Sigmoid colon (tissue), 6 donors: ENCODE measurements at regions not wholly inside any gene's neighbourhood (a gene's known extent, or its start where the extent isn't known, plus 50 kb on each side); places are given as distances from the start of the nearest gene placed in this dataset.

Experiments
- DNase-seq: peaks from one replicate; pipeline ENCODE4 v3.0.0-alpha.2; 2019
- H3K27ac ChIP-seq, 4 donors: fragments of 200-600 bp; sonication (generic); one replicate each; pipeline ENCODE4 v1.5.1; 2016 to 2019; ENCODE audit warnings: mild to moderate bottlenecking in 1 of 4
- H3K27me3 ChIP-seq, 3 donors: fragments of 200-600 bp; sonication (generic); one replicate each; pipeline ENCODE4 v1.5.1; 2019; ENCODE audit warnings: mild to moderate bottlenecking in 1 of 3
- H3K36me3 ChIP-seq, 4 donors: fragments of 200-600 bp; sonication (generic); one replicate each; pipeline ENCODE4 v1.5.1; 2016 to 2019
- H3K4me1 ChIP-seq, 4 donors: fragments of 200-600 bp; sonication (generic); one replicate each; pipeline ENCODE4 v1.5.1; 2017 to 2019
- H3K4me3 ChIP-seq, 4 donors: fragments of 200-600 bp; sonication (generic); one replicate each; pipeline ENCODE4 v1.5.1; 2017 to 2019; ENCODE audit warnings: mild to moderate bottlenecking in 2 of 4, moderate library complexity in 1 of 4
- H3K9me3 ChIP-seq, 4 donors: fragments of 200-600 bp in 3 of 4; sonication (generic) in 3 of 4; one replicate each; pipeline versions ENCODE4 v1.5.1 to v1.6.1; 2013 to 2019
- CTCF ChIP-seq, 4 experiments: fragments of 450-650 bp in 3 of 4; fragments of 200-600 bp in 1 of 4; IDR thresholded peaks; one replicate each; pipeline ENCODE4 v1.5.1; 2016 to 2019; ENCODE audit warnings: antibody characterized with exemption in 4 of 4, mild to moderate bottlenecking in 3 of 4, moderate library complexity in 2 of 4
- EP300 ChIP-seq, 4 donors: sonication (generic); formaldehyde crosslinking; IDR thresholded peaks; one replicate each; pipeline ENCODE4 v1.6.1; 2017; ENCODE audit warnings: antibody characterized with exemption in 4 of 4
- POLR2A ChIP-seq, 2 donors: fragments of 450-650 bp; IDR thresholded peaks; one replicate each; pipeline ENCODE4 v1.6.1; 2016; ENCODE audit warnings: antibody characterized with exemption in 2 of 2, mild to moderate bottlenecking in 2 of 2, moderate library complexity in 2 of 2
- POLR2AphosphoS5 ChIP-seq, 4 donors: sonication (generic); formaldehyde crosslinking; IDR thresholded peaks; one replicate each; pipeline ENCODE4 v1.6.1; 2017; ENCODE audit warnings: antibody characterized with exemption in 4 of 4
- WGBS, 2 donors: extraction: QIAGEN DNeasy Blood & Tissue Kit; methylation state at CpG; one replicate each; pipeline ENCODE4 v1.1.7; 2013; 5-methylcytosine and 5-hydroxymethylcytosine counted together
- intact Hi-C: fragments of 100-400 bp; cut with DNase I; formaldehyde crosslinking; loops from one replicate; pipeline ENCODE4 v1.15.1; 2023
- donor health status: healthy with polysubstance abuse.
- donor health status: healthy.

GRCh38 chr1:56437959-56438358 is 141.4 kb downstream of the PLPP3 start:
- TF ChIP-seq CTCF (IDR thresholded peaks at IDR 0.05) (no peak), POLR2AphosphoS5 (IDR thresholded peaks at IDR 0.05) (no peak), EP300 (IDR thresholded peaks at IDR 0.05) (no peak), POLR2A (IDR thresholded peaks at IDR 0.05) (no peak)
- Histone ChIP-seq H3K4me3 (no peak overlapping the region), H3K9me3 (no peaks in the 10 kb centered on the region), H3K27ac (no peak overlapping the region), H3K36me3 (no peaks in the 10 kb centered on the region), H3K27me3 (no peaks in the 10 kb centered on the region), H3K4me1 (no peaks in the 10 kb centered on the region)
- no peak for DNase-seq
- intact Hi-C loops = no loop called here
- WGBS, 2 donors = 21 to 43% methylated on average over 1 of the region's 1 CpG

- intact Hi-C loops = no loop called here
- H3K9me3 ChIP-seq = no peaks in the 10 kb centered on the region
- no peak for DNase-seq
- TF ChIP-seq POLR2A (IDR thresholded peaks at IDR 0.05) (no peak), CTCF (IDR thresholded peaks at IDR 0.05) (no peak), POLR2AphosphoS5 (IDR thresholded peaks at IDR 0.05) (no peak), EP300 (IDR thresholded peaks at IDR 0.05) (no peak)
- 83 to 84% methylated on average over 8 of the region's 8 CpGs for WGBS, 2 donors
- peak overlapping the region in 1 of 4 donors; percentile 18 for H3K27ac ChIP-seq
- no peaks in the 10 kb centered on the region for H3K36me3 ChIP-seq
- no peaks in the 10 kb centered on the region for H3K4me1 ChIP-seq
- no peak overlapping the region for H3K4me3 ChIP-seq
- no peaks in the 10 kb centered on the region for H3K27me3 ChIP-seq
Observed at GRCh38 chr1:56436912-56437417, 142.4 kb downstream of the PLPP3 start.

GRCh38 chr1:56436296-56436695 is 143.1 kb downstream of the PLPP3 start:
- 83 to 93% methylated on average over 4 of the region's 4 CpGs for WGBS, 2 donors
- Histone ChIP-seq H3K4me1 (no peaks in the 10 kb centered on the region), H3K27me3 (no peaks in the 10 kb centered on the region), H3K27ac (no peak overlapping the region), H3K4me3 (no peak overlapping the region), H3K36me3 (no peaks in the 10 kb centered on the region), H3K9me3 (no peaks in the 10 kb centered on the region)
- no peak for TF ChIP-seq POLR2AphosphoS5 (IDR thresholded peaks at IDR 0.05)
- no peak for TF ChIP-seq CTCF (IDR thresholded peaks at IDR 0.05)
- no peak for TF ChIP-seq EP300 (IDR thresholded peaks at IDR 0.05)
- TF ChIP-seq POLR2A (IDR thresholded peaks at IDR 0.05) = no peak
- DNase-seq = no peak
- intact Hi-C loops = no loop called here

- Histone ChIP-seq H3K4me1 (no peaks in the 10 kb centered on the region), H3K27ac (no peak overlapping the region), H3K9me3 (no peaks in the 10 kb centered on the region), H3K4me3 (no peak overlapping the region), H3K27me3 (no peaks in the 10 kb centered on the region), H3K36me3 (no peaks in the 10 kb centered on the region)
- WGBS, 2 donors = 74 to 78% methylated on average over 2 of the region's 2 CpGs
- TF ChIP-seq POLR2AphosphoS5 (IDR thresholded peaks at IDR 0.05) = no peak
- TF ChIP-seq EP300 (IDR thresholded peaks at IDR 0.05) = no peak
- no peak for TF ChIP-seq POLR2A (IDR thresholded peaks at IDR 0.05)
- TF ChIP-seq CTCF (IDR thresholded peaks at IDR 0.05) = no peak
- no peak for DNase-seq
- intact Hi-C loops = no loop called here
Observed at GRCh38 chr1:56435434-56436262, 143.7 kb downstream of the PLPP3 start.
